H1 (cell line): ENCODE measurements at regions not wholly inside any gene's neighbourhood (a gene's known extent, or its start where the extent isn't known, plus 50 kb on each side); places are given as distances from the start of the nearest gene placed in this dataset.
A peak's percentile ranks its signal among the peaks of the same experiment; 100 is the strongest.

ENCODE experiments used
- CTCF ChIP-seq, 3 experiments: IDR thresholded peaks; 1 replicate in 2 of 3; 2 replicates in 1 of 3; pipeline versions ENCODE4 v1.5.1 to v1.6.1; 2011; ENCODE audit warnings: low read length in 3 of 3, mild to moderate bottlenecking in 3 of 3, inconsistent platforms in 2 of 3, low read depth in 1 of 3, moderate library complexity in 1 of 3; ENCODE audit not compliant: insufficient read depth in 1 of 3; ENCODE audit errors: control extremely low read depth in 1 of 3
- MAX ChIP-seq: IDR thresholded peaks from 2 replicates; pipeline ENCODE4 v1.6.1; 2012; ENCODE audit warnings: inconsistent platforms
- RBBP5 ChIP-seq: IDR thresholded peaks from 2 replicates; pipeline ENCODE4 v1.7.1; 2012; ENCODE audit warnings: low read depth, mild to moderate bottlenecking, inconsistent platforms, low read length, moderate library complexity, borderline replicate concordance

- TF ChIP-seq CTCF (IDR thresholded peaks at IDR 0.05; ENCODE audit: control extremely low read depth in 1 of 3, insufficient read depth in 1 of 3, low read depth in 1 of 3, low read length in 3 of 3): peak; percentile 63 to 90 (median 85)
- no peak for TF ChIP-seq RBBP5
- peak; percentile 91 for TF ChIP-seq MAX
Observed at GRCh38 chr7:73971704-73972341, 56.1 kb upstream of the ELN start (continued).
